ENCODE measurements at regions not wholly inside any gene's neighbourhood (a gene's known extent, or its start where the extent isn't known, plus 50 kb on each side); places are given as distances from the start of the nearest gene placed in this dataset.

DNA sequence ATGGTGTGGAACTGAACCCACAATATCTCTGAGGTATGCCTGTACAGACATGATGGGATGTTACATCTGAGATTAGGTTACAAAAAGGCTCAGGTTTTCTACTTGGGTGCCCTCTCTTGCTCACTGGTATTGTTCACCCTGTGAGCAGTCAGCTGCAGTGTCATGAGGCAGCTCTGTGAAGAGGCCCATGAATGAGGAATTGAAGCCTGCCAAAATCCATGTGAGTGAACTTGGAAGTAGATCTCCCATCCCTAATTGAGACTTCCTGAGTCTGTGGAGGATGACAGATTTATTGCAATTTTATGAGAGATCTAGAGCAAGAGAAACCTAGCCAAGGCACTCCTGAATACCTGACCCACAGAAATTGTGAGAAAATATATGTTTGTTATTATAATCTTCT lies 404.9 kb upstream of the ZEB2 start:
- ATAC-seq: no peak
- TF ChIP-seq ARNTL (CRISPR knock-in tag; IDR thresholded peaks at IDR 0.05; ENCODE audit: borderline replicate concordance, low read depth) (no peak), ZNF565 (CRISPR knock-in tag; conservative IDR thresholded peaks at IDR 0.05; ENCODE audit: low read depth) (no peak), OSR1 (CRISPR knock-in tag; IDR thresholded peaks at IDR 0.05) (no peak), ZNF70 (CRISPR knock-in tag; IDR thresholded peaks at IDR 0.05) (no peak), CSDC2 (CRISPR knock-in tag; IDR thresholded peaks at IDR 0.05) (no peak), PPARA (CRISPR knock-in tag; IDR thresholded peaks at IDR 0.05; ENCODE audit: borderline replicate concordance) (no peak), TCF4 (CRISPR knock-in tag; IDR thresholded peaks at IDR 0.05; ENCODE audit: borderline replicate concordance) (no peak), ISL1 (CRISPR knock-in tag; IDR thresholded peaks at IDR 0.05) (no peak), ZNF8 (CRISPR knock-in tag; IDR thresholded peaks at IDR 0.05) (no peak), RARB (CRISPR knock-in tag; IDR thresholded peaks at IDR 0.05) (no peak), ZFP3 (CRISPR knock-in tag; IDR thresholded peaks at IDR 0.05) (no peak), ZFP30 (CRISPR knock-in tag; IDR thresholded peaks at IDR 0.05) (no peak), BACH2 (CRISPR knock-in tag; IDR thresholded peaks at IDR 0.05; ENCODE audit: borderline replicate concordance) (no peak)
- TF ChIP-seq, protein P1, sequence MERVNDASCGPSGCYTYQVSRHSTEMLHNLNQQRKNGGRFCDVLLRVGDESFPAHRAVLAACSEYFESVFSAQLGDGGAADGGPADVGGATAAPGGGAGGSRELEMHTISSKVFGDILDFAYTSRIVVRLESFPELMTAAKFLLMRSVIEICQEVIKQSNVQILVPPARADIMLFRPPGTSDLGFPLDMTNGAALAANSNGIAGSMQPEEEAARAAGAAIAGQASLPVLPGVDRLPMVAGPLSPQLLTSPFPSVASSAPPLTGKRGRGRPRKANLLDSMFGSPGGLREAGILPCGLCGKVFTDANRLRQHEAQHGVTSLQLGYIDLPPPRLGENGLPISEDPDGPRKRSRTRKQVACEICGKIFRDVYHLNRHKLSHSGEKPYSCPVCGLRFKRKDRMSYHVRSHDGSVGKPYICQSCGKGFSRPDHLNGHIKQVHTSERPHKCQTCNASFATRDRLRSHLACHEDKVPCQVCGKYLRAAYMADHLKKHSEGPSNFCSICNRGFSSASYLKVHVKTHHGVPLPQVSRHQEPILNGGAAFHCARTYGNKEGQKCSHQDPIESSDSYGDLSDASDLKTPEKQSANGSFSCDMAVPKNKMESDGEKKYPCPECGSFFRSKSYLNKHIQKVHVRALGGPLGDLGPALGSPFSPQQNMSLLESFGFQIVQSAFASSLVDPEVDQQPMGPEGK (CRISPR knock-in tag; IDR thresholded peaks at IDR 0.05; ENCODE audit: borderline replicate concordance): no peak
- TF ChIP-seq, protein P2, sequence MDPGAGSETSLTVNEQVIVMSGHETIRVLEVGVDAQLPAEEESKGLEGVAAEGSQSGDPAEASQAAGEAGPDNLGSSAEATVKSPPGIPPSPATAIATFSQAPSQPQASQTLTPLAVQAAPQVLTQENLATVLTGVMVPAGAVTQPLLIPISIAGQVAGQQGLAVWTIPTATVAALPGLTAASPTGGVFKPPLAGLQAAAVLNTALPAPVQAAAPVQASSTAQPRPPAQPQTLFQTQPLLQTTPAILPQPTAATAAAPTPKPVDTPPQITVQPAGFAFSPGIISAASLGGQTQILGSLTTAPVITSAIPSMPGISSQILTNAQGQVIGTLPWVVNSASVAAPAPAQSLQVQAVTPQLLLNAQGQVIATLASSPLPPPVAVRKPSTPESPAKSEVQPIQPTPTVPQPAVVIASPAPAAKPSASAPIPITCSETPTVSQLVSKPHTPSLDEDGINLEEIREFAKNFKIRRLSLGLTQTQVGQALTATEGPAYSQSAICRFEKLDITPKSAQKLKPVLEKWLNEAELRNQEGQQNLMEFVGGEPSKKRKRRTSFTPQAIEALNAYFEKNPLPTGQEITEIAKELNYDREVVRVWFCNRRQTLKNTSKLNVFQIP (CRISPR knock-in tag; IDR thresholded peaks at IDR 0.05; ENCODE audit: borderline replicate concordance, low read depth): no peak

DNA sequence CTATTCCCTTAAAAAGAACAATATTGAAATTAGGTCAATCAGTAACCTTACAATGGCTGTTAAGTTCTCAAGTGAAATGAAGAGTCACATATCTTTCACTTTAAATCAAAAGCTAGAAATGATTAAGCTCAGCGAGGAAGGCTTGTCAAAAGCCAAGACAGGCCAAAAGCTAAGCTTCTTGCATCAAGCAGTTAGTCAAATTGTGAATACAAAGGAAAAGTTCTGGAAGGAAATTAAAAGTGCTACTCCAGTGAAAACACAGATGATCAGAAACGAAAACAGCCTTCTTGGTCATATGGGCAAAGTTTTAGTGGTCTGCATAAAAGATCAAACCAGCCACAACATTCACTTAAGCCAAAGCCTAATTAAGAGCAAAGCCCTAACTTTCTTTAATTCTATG lies 402.6 kb upstream of the ZEB2 start:
- no peak for TF ChIP-seq BACH2 (CRISPR knock-in tag; IDR thresholded peaks at IDR 0.05; ENCODE audit: borderline replicate concordance)
- TF ChIP-seq ZFP3 (CRISPR knock-in tag; IDR thresholded peaks at IDR 0.05): no peak
- no peak for TF ChIP-seq RARB (CRISPR knock-in tag; IDR thresholded peaks at IDR 0.05)
- no peak for TF ChIP-seq ZFP30 (CRISPR knock-in tag; IDR thresholded peaks at IDR 0.05)
- TF ChIP-seq ZC3H10 (CRISPR knock-in tag; IDR thresholded peaks at IDR 0.05): no peak
- no peak for TF ChIP-seq TCF4 (CRISPR knock-in tag; IDR thresholded peaks at IDR 0.05; ENCODE audit: borderline replicate concordance)
- no peak for TF ChIP-seq PPARA (CRISPR knock-in tag; IDR thresholded peaks at IDR 0.05; ENCODE audit: borderline replicate concordance)
- TF ChIP-seq ISL1 (CRISPR knock-in tag; IDR thresholded peaks at IDR 0.05): no peak
- TF ChIP-seq ZNF565 (CRISPR knock-in tag; conservative IDR thresholded peaks at IDR 0.05; ENCODE audit: low read depth): no peak
- TF ChIP-seq OSR1 (CRISPR knock-in tag; IDR thresholded peaks at IDR 0.05): no peak
- no peak for TF ChIP-seq ZNF70 (CRISPR knock-in tag; IDR thresholded peaks at IDR 0.05)
- TF ChIP-seq, protein P3, sequence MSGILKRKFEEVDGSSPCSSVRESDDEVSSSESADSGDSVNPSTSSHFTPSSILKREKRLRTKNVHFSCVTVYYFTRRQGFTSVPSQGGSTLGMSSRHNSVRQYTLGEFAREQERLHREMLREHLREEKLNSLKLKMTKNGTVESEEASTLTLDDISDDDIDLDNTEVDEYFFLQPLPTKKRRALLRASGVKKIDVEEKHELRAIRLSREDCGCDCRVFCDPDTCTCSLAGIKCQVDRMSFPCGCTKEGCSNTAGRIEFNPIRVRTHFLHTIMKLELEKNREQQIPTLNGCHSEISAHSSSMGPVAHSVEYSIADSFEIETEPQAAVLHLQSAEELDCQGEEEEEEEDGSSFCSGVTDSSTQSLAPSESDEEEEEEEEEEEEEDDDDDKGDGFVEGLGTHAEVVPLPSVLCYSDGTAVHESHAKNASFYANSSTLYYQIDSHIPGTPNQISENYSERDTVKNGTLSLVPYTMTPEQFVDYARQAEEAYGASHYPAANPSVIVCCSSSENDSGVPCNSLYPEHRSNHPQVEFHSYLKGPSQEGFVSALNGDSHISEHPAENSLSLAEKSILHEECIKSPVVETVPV (CRISPR knock-in tag; IDR thresholded peaks at IDR 0.05): no peak
- TF ChIP-seq ARNTL (CRISPR knock-in tag; IDR thresholded peaks at IDR 0.05; ENCODE audit: borderline replicate concordance, low read depth): no peak
- TF ChIP-seq, protein P4, sequence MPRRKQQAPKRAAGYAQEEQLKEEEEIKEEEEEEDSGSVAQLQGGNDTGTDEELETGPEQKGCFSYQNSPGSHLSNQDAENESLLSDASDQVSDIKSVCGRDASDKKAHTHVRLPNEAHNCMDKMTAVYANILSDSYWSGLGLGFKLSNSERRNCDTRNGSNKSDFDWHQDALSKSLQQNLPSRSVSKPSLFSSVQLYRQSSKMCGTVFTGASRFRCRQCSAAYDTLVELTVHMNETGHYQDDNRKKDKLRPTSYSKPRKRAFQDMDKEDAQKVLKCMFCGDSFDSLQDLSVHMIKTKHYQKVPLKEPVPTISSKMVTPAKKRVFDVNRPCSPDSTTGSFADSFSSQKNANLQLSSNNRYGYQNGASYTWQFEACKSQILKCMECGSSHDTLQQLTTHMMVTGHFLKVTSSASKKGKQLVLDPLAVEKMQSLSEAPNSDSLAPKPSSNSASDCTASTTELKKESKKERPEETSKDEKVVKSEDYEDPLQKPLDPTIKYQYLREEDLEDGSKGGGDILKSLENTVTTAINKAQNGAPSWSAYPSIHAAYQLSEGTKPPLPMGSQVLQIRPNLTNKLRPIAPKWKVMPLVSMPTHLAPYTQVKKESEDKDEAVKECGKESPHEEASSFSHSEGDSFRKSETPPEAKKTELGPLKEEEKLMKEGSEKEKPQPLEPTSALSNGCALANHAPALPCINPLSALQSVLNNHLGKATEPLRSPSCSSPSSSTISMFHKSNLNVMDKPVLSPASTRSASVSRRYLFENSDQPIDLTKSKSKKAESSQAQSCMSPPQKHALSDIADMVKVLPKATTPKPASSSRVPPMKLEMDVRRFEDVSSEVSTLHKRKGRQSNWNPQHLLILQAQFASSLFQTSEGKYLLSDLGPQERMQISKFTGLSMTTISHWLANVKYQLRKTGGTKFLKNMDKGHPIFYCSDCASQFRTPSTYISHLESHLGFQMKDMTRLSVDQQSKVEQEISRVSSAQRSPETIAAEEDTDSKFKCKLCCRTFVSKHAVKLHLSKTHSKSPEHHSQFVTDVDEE (CRISPR knock-in tag; IDR thresholded peaks at IDR 0.05): no peak
- no peak for TF ChIP-seq ZNF8 (CRISPR knock-in tag; IDR thresholded peaks at IDR 0.05)
- TF ChIP-seq SNAI2 (CRISPR knock-in tag; IDR thresholded peaks at IDR 0.05): no peak
- TF ChIP-seq, protein P1 (CRISPR knock-in tag; IDR thresholded peaks at IDR 0.05; ENCODE audit: borderline replicate concordance): no peak
- TF ChIP-seq ESRRG (CRISPR knock-in tag; IDR thresholded peaks at IDR 0.05): no peak
- TF ChIP-seq, protein P2 (CRISPR knock-in tag; IDR thresholded peaks at IDR 0.05; ENCODE audit: borderline replicate concordance, low read depth): no peak
- no peak for TF ChIP-seq CSDC2 (CRISPR knock-in tag; IDR thresholded peaks at IDR 0.05)
- no peak for ATAC-seq
